HG03103 (cell line): ENCODE measurements at regions not wholly inside any gene's neighbourhood (a gene's known extent, or its start where the extent isn't known, plus 50 kb on each side); places are given as distances from the start of the nearest gene placed in this dataset.
"Not testable (repeated sequence)": the region's sequence is repeated elsewhere in the genome, so short reads cannot be mapped to it uniquely, and the experiment has no call there.

Experiments
- ATAC-seq: cut with Tn5 transposase; IDR thresholded peaks from one replicate; pipeline ENCODE4 v1.9.1; 2021; ENCODE audit warnings: low read depth; ENCODE audit not compliant: unreplicated experiment

DNA sequence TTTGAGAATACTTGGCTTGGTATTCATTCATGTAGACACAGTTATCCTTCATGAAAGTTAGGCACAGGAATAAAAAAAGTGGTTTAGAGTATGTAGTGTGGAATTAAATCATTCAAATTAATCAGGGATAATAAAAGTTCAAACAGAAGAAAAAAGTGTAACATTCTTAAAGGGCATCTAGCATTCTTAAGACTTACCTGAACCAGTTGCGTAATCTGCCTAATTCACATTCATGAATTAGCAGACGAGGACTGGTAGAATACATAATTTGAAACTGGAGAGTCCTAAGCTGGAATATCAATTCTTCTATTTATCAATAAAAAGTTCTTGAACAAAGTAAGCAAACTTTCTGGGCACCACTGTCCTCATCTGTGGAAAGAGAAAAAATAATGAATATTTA, 157.0 kb upstream of the DEPDC1 start:
- no peak for ATAC-seq

- ATAC-seq = no peak
Measured at GRCh38 chr1:68673771-68674170, 176.9 kb upstream of the DEPDC1 start.

- no peak for ATAC-seq
Measured at GRCh38 chr1:68675336-68675735, 178.5 kb upstream of the DEPDC1 start.

GRCh38 chr1:68677684-68678351, 180.9 kb upstream of the DEPDC1 start:
- ATAC-seq = no peak

GRCh38 chr1:68696221-68696620, 199.3 kb upstream of the DEPDC1 start:
- ATAC-seq = no peak

GRCh38 chr1:68703921-68704354, 207.1 kb upstream of the DEPDC1 start:
- ATAC-seq = no peak

DNA sequence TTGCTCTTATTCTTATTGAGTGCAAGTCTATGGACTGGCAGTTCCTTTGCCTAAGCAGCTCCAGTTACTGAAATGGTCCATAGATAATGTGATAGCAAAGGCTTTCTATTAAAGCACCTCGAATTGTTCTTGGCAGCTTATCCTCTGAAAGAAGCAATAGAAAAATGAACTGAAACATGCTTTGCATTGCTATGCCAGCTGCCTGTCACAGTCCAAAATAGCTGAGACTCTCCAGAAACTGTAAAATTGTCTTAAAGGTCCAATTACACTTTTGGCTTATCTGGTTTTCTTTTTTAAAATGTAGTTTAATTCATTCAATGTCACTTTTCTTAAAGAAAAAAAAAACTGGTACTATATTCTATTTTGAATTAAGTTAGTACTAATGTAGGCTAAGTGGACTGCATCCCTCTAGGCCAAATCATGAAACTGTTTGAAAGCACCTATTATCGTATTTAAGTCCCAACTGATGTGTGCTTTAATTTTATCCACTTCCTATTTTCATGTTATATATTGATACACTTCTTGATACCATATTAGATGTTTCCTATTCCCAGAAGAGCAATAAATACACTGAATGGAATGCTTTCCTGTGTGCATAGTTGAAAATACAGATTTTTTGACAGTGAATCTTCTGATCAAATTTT, 208.0 kb upstream of the DEPDC1 start:
- no peak for ATAC-seq

GRCh38 chr1:68705466-68705865, 208.6 kb upstream of the DEPDC1 start:
- ATAC-seq = no peak

GRCh38 chr1:68706639-68707317, 209.9 kb upstream of the DEPDC1 start:
- ATAC-seq = no peak

DNA sequence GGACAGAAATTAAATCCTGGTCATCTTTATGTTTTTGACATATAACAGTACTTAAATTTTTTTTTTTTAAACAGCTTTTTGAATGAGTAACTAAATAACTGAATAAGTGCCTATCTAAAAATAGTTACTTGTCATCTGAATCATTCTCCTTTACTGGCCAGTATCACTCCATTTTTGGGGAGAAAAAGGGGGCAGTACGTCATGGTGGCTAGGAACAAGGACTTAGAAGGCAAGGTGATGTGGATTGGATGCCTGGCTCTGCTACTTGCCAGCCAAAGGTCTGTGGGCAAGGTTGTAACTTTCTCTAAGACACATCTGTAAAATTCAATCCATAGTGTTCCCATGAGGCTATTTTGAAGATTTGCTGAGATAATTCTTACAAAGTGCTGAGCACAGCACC, 220.4 kb upstream of the DEPDC1 start:
- no peak for ATAC-seq

GRCh38 chr1:68720476-68720875, 223.6 kb upstream of the DEPDC1 start:
- no peak for ATAC-seq

DNA sequence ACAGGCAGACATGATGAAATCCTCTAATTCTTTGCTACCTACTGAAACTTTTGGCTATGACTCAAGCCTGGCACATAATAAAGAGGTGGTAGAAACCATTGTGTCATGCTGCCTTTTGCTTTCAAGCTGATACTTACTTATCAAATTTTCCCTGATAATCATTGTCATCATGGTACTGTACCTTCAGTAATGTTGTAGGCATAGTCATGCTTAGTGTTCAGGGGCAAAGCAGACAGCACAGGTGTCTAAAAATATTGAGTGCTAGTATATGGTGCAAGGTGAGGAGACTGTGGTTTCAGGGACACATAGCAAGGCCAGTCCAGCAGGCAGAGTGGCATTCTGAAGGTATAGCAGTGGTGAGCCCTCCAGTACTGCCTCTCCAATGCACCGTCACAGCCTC, 226.9 kb upstream of the DEPDC1 start:
- ATAC-seq = no peak

DNA sequence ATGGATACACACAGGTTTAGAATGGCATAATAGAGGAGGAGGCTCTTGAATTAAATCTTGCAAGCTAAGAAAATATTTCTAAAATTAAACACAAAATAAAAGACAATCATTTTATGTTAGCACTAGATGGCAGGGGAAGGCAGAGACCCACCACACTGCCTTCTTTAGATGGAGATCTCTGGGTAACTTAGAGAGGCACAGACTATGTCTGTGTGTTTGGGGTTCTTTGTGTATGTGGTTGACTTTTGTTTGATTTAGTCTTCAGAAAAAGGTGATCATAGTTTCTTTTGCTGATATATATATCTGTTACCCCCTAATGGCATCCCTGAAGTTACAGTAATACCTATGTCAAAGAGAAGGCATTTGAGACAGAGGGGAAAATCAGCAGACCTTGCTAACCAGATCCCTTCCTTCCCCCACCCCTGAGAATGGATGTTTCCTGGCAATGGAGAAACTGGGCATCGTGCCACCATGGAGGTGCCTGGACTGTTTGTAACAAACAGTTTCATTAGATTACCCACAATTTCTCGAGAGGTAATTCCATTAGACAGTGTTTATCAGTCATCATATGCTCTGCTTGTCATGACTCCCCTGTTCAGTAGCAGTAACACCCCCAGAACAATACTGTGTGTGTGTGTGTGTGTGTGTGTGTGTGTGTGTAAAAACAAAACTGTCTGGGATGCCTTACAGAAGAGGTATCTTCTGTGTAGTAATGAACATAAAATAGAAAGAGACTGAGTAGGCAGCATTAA, 228.3 kb upstream of the DEPDC1 start:
- no peak for ATAC-seq

DNA sequence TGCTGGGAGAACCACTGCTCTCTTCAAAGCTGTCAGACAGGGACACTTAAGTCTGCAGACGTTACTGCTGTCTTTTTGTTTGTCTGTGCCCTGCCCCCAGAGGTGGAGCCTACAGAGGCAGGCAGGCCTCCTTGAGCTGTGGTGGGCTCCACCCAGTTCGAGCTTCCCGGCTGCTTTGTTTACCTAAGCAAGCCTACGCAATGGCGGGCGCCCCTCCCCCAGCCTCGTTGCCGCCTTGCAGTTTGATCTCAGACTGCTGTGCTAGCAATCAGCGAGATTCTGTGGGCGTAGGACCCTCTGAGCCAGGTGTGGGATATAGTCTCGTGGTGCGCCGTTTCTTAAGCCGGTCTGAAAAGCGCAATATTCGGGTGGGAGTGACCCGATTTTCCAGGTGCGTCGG, 242.6 kb upstream of the DEPDC1 start:
- ATAC-seq = not testable (repeated sequence)

- ATAC-seq = no peak
Measured at GRCh38 chr1:68745011-68745410, 248.1 kb upstream of the DEPDC1 start.

DNA sequence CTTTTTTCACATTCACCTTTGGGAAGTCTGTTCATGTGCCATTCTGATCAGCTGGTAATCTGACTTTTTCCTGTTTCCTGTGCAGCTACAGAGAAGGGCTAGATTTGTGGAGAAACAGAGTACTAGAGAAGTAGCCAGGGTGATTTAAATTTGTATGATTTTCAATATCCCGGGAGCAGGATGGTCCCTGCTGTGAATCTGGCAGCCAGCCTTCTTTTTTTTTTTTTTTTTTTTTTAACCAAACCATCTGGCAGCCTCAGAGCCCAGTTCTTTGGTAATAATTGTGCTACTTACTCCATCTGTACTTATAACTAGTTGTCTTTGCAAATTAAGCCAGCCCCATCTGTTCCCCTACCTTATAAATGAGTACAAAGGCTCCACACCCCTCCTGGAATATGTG, 248.6 kb upstream of the DEPDC1 start:
- no peak for ATAC-seq

DNA sequence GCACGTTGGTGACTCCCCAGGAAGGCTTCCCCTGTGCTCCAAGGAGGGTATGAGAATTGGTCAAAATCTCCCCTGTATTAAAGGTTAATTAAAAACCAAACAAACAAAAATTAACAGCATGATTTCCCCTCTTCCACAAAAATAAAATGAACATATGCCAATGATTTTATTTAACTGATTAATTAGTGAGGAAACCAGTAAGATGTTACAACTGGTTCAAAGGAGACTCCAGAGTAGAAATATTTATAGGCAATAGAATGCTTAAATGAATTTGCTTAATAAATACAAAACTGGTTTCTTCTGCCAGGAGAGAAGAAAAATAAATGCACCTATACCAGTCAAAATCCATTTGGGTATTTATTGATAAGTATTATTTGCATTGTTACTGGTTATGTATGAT, 249.5 kb upstream of the DEPDC1 start:
- ATAC-seq = no peak

DNA sequence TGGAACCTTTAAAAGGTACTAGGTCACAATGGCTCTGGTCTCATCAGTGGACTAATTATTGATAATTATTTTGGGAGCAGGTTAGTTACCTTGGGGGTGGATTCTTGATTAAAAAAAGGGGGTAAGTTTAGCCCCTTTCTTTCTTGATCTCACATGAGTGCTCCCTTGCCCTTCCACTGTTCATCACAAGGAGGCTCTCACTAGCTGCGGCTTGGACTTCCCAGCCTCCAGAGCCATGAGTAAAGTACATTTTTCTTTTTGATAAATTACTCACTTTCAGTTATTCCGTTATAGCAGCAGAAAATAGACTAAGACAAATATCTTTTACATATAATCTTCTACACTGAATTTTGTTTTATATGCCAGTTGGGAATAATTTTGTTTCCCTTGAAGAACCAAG, 254.8 kb upstream of the DEPDC1 start:
- no peak for ATAC-seq

GRCh38 chr1:68758666-68759209, 261.9 kb upstream of the DEPDC1 start:
- no peak for ATAC-seq

- ATAC-seq = no peak
Measured at GRCh38 chr1:68767941-68768340, 271.1 kb upstream of the DEPDC1 start.

DNA sequence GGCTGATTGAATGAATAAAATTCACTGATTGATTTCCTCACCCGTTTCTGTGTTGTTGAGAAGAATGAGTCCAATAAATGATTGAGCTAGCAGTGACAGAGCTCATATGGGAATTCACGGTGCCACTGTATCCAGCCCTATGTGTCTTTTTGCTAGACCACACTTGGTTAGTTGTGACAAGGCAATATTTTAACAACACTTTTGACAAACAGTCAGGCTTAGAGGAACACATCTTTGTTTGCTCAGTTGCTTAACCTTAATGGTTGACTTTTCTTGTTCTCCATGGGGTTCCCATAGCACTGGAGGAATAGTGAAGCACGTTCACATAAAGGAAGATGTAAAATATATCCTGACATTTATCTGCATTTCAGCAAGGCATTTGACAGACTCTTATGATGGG, 273.9 kb upstream of the DEPDC1 start:
- ATAC-seq = no peak
